Liver (tissue), 8 donors: ENCODE measurements at regions not wholly inside any gene's neighbourhood (a gene's known extent, or its start where the extent isn't known, plus 50 kb on each side); places are given as distances from the start of the nearest gene placed in this dataset.

ENCODE experiments used
- DNase-seq: peaks from one replicate; pipeline ENCODE4 v3.0.0-alpha.2; 2017; ENCODE audit warnings: low spot score
- H3K27ac ChIP-seq, 2 donors: one replicate each; pipeline ENCODE4 v1.7.0; 2013; ENCODE audit warnings: inconsistent platforms in 2 of 2, low read length in 2 of 2, control low read depth in 1 of 2, low read depth in 1 of 2, mild to moderate bottlenecking in 1 of 2
- H3K27me3 ChIP-seq, 4 donors: one replicate each; pipeline versions ENCODE4 v1.6.1 to v1.7.0; 2013; ENCODE audit warnings: low read length in 3 of 4, inconsistent platforms in 1 of 4, mild to moderate bottlenecking in 1 of 4, moderate library complexity in 1 of 4; ENCODE audit not compliant: control insufficient read depth in 4 of 4, insufficient read depth in 4 of 4
- H3K36me3 ChIP-seq, 4 donors: one replicate each; pipeline versions ENCODE4 v1.6.1 to v1.7.0; 2013; ENCODE audit warnings: low read length in 3 of 4, mild to moderate bottlenecking in 3 of 4, low read depth in 1 of 4, moderate library complexity in 1 of 4; ENCODE audit not compliant: control insufficient read depth in 4 of 4, insufficient read depth in 3 of 4
- H3K4me1 ChIP-seq, 4 donors: one replicate each; pipeline versions ENCODE4 v1.6.1 to v1.7.0; 2013; ENCODE audit warnings: low read length in 3 of 4, mild to moderate bottlenecking in 3 of 4, moderate library complexity in 1 of 4; ENCODE audit not compliant: control insufficient read depth in 4 of 4, insufficient read depth in 4 of 4
- H3K4me3 ChIP-seq, 3 donors: one replicate each; pipeline versions ENCODE4 v1.6.1 to v1.7.0; 2013; ENCODE audit warnings: low read length in 3 of 3, control low read depth in 1 of 3, low read depth in 1 of 3, mild to moderate bottlenecking in 1 of 3
- H3K9ac ChIP-seq, 2 donors: one replicate each; pipeline ENCODE4 v1.7.0; 2013; ENCODE audit warnings: low read length in 2 of 2, mild to moderate bottlenecking in 2 of 2, moderate library complexity in 2 of 2, control low read depth in 1 of 2, low read depth in 1 of 2
- H3K9me3 ChIP-seq, 4 donors: one replicate each; pipeline versions ENCODE4 v1.6.1 to v1.7.0; 2013; ENCODE audit warnings: low read length in 3 of 4; ENCODE audit not compliant: control insufficient read depth in 4 of 4
- ATF3 ChIP-seq: IDR thresholded peaks from 2 replicates; pipeline ENCODE4 v1.6.1; 2016; ENCODE audit warnings: antibody characterized with exemption
- CTCF ChIP-seq: fragments of 150-350 bp; IDR thresholded peaks from 2 replicates; pipeline ENCODE4 v1.5.1; 2017; ENCODE audit warnings: improper control_type of control experiment, low read depth, low read length; ENCODE audit not compliant: missing input control
- EGR1 ChIP-seq, 2 donors: IDR thresholded peaks; 2 replicates each; pipeline ENCODE4 v1.6.1; 2016 to 2018; ENCODE audit warnings: antibody characterized with exemption in 2 of 2, low read depth in 2 of 2
- FOXA1 ChIP-seq: IDR thresholded peaks from 2 replicates; pipeline ENCODE4 v1.6.1; 2016; ENCODE audit warnings: antibody characterized with exemption
- FOXA2 ChIP-seq: IDR thresholded peaks from 2 replicates; pipeline ENCODE4 v1.6.1; 2016; ENCODE audit warnings: antibody characterized with exemption
- GABPA ChIP-seq, 2 donors: IDR thresholded peaks in 1 of 2; conservative IDR thresholded peaks in 1 of 2; 2 replicates each; pipeline ENCODE4 v1.6.1; 2016; ENCODE audit warnings: antibody characterized with exemption in 2 of 2, mild to moderate bottlenecking in 1 of 2, moderate library complexity in 1 of 2
- HNF4A ChIP-seq, 2 donors: conservative IDR thresholded peaks; 2 replicates each; pipeline ENCODE4 v1.6.1; 2016; ENCODE audit warnings: antibody characterized with exemption in 2 of 2, mild to moderate bottlenecking in 2 of 2
- HNF4G ChIP-seq: IDR thresholded peaks from 2 replicates; pipeline ENCODE4 v1.6.1; 2016; ENCODE audit warnings: antibody characterized with exemption
- JUND ChIP-seq, 2 donors: IDR thresholded peaks; 2 replicates each; pipeline ENCODE4 v1.6.1; 2016; ENCODE audit warnings: antibody characterized with exemption in 2 of 2
- MAX ChIP-seq: IDR thresholded peaks from 2 replicates; pipeline ENCODE4 v1.6.1; 2016; ENCODE audit warnings: antibody characterized with exemption
- NR2F2 ChIP-seq: IDR thresholded peaks from 2 replicates; pipeline ENCODE4 v1.6.1; 2016; ENCODE audit warnings: antibody characterized with exemption
- RAD21 ChIP-seq, 2 donors: IDR thresholded peaks; 2 replicates each; pipeline ENCODE4 v1.6.1; 2016; ENCODE audit warnings: antibody characterized with exemption in 2 of 2, mild to moderate bottlenecking in 2 of 2
- REST ChIP-seq: IDR thresholded peaks from 2 replicates; pipeline ENCODE4 v1.6.1; 2016; ENCODE audit warnings: antibody characterized with exemption, mild to moderate bottlenecking
- RXRA ChIP-seq, 2 donors: IDR thresholded peaks; 2 replicates each; pipeline ENCODE4 v1.6.1; 2017 to 2018; ENCODE audit warnings: antibody characterized with exemption in 2 of 2, mild to moderate bottlenecking in 1 of 2
- SP1 ChIP-seq: IDR thresholded peaks from 2 replicates; pipeline ENCODE4 v1.6.1; 2018; ENCODE audit warnings: antibody characterized with exemption, mild to moderate bottlenecking
- TAF1 ChIP-seq: conservative IDR thresholded peaks from 2 replicates; pipeline ENCODE4 v1.6.1; 2016; ENCODE audit warnings: antibody characterized with exemption, mild to moderate bottlenecking
- YY1 ChIP-seq: IDR thresholded peaks from 2 replicates; pipeline ENCODE4 v1.6.1; 2016; ENCODE audit warnings: antibody characterized with exemption, mild to moderate bottlenecking
- ZBTB33 ChIP-seq: IDR thresholded peaks from 2 replicates; pipeline ENCODE4 v1.6.1; 2016; ENCODE audit warnings: antibody characterized with exemption
- WGBS: extraction: QIAGEN DNeasy Blood & Tissue Kit; methylation state at CpG from one replicate; pipeline ENCODE4 v1.1.7; 2013; 5-methylcytosine and 5-hydroxymethylcytosine counted together
- donor health status: healthy.
- donor health status: healthy.
- donor health status: healthy.
- donor health status: healthy.
- donor health status: healthy.

GRCh38 chr3:20388971-20389370 lies 203.0 kb upstream of the SGO1 start:
- no peaks in the 10 kb centered on the region for H3K27me3 ChIP-seq
- 43% methylated on average over 1 of the region's 1 CpG for whole genome bisulfite sequencing

GRCh38 chr3:20380295-20380694 lies 194.3 kb upstream of the SGO1 start:
- no peaks in the 10 kb centered on the region for H3K4me1 ChIP-seq
- H3K9ac ChIP-seq, result no peak overlapping the region
- no peaks in the 10 kb centered on the region for H3K27me3 ChIP-seq
- TF ChIP-seq GABPA (IDR thresholded peaks at IDR 0.05 in 1 of 2, conservative IDR thresholded peaks at IDR 0.05 in 1 of 2) (no peak), REST (no peak), FOXA2 (no peak), RXRA (IDR thresholded peaks at IDR 0.05) (no peak), FOXA1 (no peak), NR2F2 (no peak), YY1 (no peak), ATF3 (no peak), CTCF (no peak), HNF4G (no peak), HNF4A (conservative IDR thresholded peaks at IDR 0.05) (no peak), SP1 (no peak), TAF1 (no peak), MAX (no peak), RAD21 (IDR thresholded peaks at IDR 0.05) (no peak), ZBTB33 (no peak), EGR1 (IDR thresholded peaks at IDR 0.05; ENCODE audit: low read depth in 2 of 2) (no peak), JUND (IDR thresholded peaks at IDR 0.05) (no peak)
- H3K27ac ChIP-seq, result no peak overlapping the region
- H3K36me3 ChIP-seq, result no peaks in the 10 kb centered on the region
- H3K9me3 ChIP-seq, result no peaks in the 10 kb centered on the region
- H3K4me3 ChIP-seq, result no peak overlapping the region
- no peak for DNase-seq
- WGBS, result 58% methylated on average over 1 of the region's 1 CpG

More at GRCh38 chr3:20388971-20389370, 203.0 kb upstream of the SGO1 start:
- Histone ChIP-seq H3K9me3 (no peaks in the 10 kb centered on the region), H3K9ac (no peak overlapping the region), H3K4me3 (no peak overlapping the region), H3K36me3 (no peaks in the 10 kb centered on the region), H3K4me1 (no peaks in the 10 kb centered on the region), H3K27ac (no peak overlapping the region)
- DNase-seq, result no peak
- TF ChIP-seq MAX, result no peak
- no peak for TF ChIP-seq HNF4G
- TF ChIP-seq FOXA1, result no peak
- no peak for TF ChIP-seq EGR1 (IDR thresholded peaks at IDR 0.05; ENCODE audit: low read depth in 2 of 2)
- TF ChIP-seq YY1, result no peak
- TF ChIP-seq HNF4A (conservative IDR thresholded peaks at IDR 0.05), result no peak
- no peak for TF ChIP-seq JUND (IDR thresholded peaks at IDR 0.05)
- no peak for TF ChIP-seq RXRA (IDR thresholded peaks at IDR 0.05)
